ENCODE measurements at regions not wholly inside any gene's neighbourhood (a gene's known extent, or its start where the extent isn't known, plus 50 kb on each side); places are given as distances from the start of the nearest gene placed in this dataset.

DNA sequence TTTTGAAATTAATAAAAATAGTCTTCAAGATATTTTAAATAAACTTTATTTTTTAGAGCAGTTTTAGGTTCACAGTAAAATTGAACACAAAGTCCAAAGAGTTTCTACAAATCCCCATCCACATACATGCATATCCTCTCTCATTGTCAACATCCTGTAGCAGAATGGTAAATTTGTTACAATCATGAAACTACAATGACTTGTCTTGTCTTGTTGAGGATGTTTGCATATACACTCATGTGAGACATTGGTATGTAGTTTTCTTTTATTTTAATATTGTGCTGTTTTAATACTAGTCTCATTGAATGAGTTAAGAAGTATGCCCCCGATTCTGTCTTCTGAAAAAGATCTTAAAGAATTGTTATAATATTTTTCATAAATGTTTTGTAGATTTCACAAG is 447.0 kb upstream of the EDIL3 start:
- TF ChIP-seq, protein P1, sequence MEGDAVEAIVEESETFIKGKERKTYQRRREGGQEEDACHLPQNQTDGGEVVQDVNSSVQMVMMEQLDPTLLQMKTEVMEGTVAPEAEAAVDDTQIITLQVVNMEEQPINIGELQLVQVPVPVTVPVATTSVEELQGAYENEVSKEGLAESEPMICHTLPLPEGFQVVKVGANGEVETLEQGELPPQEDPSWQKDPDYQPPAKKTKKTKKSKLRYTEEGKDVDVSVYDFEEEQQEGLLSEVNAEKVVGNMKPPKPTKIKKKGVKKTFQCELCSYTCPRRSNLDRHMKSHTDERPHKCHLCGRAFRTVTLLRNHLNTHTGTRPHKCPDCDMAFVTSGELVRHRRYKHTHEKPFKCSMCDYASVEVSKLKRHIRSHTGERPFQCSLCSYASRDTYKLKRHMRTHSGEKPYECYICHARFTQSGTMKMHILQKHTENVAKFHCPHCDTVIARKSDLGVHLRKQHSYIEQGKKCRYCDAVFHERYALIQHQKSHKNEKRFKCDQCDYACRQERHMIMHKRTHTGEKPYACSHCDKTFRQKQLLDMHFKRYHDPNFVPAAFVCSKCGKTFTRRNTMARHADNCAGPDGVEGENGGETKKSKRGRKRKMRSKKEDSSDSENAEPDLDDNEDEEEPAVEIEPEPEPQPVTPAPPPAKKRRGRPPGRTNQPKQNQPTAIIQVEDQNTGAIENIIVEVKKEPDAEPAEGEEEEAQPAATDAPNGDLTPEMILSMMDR (IDR thresholded peaks at IDR 0.05), result no peak
- no peak for TF ChIP-seq POLR2A (IDR thresholded peaks at IDR 0.05; ENCODE audit: low read depth)
- TF ChIP-seq EP300 (IDR thresholded peaks at IDR 0.05), result no peak
- no peak for TF ChIP-seq POLR2AphosphoS5 (IDR thresholded peaks at IDR 0.05)

Measured in esophagus muscularis mucosa (tissue), 4 donors.